Right cardiac atrium (tissue), 5 donors: ENCODE measurements at regions not wholly inside any gene's neighbourhood (a gene's known extent, or its start where the extent isn't known, plus 50 kb on each side); places are given as distances from the start of the nearest gene placed in this dataset.
"Not testable (repeated sequence)": the region's sequence is repeated elsewhere in the genome, so short reads cannot be mapped to it uniquely, and the experiment has no call there.

Source experiments
- ATAC-seq, 2 donors: fragments of 200-7000 bp; cut with Tn5 transposase; one replicate each; pipeline versions ENCODE4 v1.8.0 to v1.9.1; 2020; ENCODE audit warnings: moderate library complexity in 2 of 2, mild to moderate bottlenecking in 1 of 2
- DNase-seq, 3 donors: peaks; one replicate each; pipeline ENCODE4 v3.0.0-alpha.2; 2020
- H3K27ac ChIP-seq: one replicate; pipeline ENCODE4 v1.5.1; 2013; ENCODE audit warnings: mild to moderate bottlenecking, low read length, control low read depth, moderate library complexity
- H3K27me3 ChIP-seq: one replicate; pipeline ENCODE4 v1.6.1; 2013; ENCODE audit not compliant: control insufficient read depth, insufficient read depth
- H3K4me1 ChIP-seq: one replicate; pipeline ENCODE4 v1.6.1; 2013; ENCODE audit warnings: low read length; ENCODE audit not compliant: control insufficient read depth, insufficient read depth
- H3K4me3 ChIP-seq: one replicate; pipeline ENCODE4 v1.5.1; 2013; ENCODE audit warnings: low read length, control low read depth
- H3K9me3 ChIP-seq: one replicate; pipeline ENCODE4 v1.6.1; 2013; ENCODE audit warnings: low read length; ENCODE audit not compliant: control insufficient read depth
- WGBS: extraction: QIAGEN DNeasy Blood & Tissue Kit; methylation state at CpG from one replicate; pipeline ENCODE4 v1.1.7; 2013; 5-methylcytosine and 5-hydroxymethylcytosine counted together
- intact Hi-C, 4 donors: fragments of 100-400 bp; cut with DNase I; formaldehyde crosslinking; loops; one replicate each; pipeline versions ENCODE4 v1.11.0 to v1.14.0; 2022 to 2023
- donor health status: healthy with polysubstance abuse.
- donor health status: DM: no; HTN: yes; CAD: no.
- donor health status: DM: no; HTN: no; CAD: no.
- donor health status: DM: no; HTN: yes; CAD: no; lungs with severe emphysema.
- donor health status: DM: yes; HTN: yes; CAD: no.

DNA sequence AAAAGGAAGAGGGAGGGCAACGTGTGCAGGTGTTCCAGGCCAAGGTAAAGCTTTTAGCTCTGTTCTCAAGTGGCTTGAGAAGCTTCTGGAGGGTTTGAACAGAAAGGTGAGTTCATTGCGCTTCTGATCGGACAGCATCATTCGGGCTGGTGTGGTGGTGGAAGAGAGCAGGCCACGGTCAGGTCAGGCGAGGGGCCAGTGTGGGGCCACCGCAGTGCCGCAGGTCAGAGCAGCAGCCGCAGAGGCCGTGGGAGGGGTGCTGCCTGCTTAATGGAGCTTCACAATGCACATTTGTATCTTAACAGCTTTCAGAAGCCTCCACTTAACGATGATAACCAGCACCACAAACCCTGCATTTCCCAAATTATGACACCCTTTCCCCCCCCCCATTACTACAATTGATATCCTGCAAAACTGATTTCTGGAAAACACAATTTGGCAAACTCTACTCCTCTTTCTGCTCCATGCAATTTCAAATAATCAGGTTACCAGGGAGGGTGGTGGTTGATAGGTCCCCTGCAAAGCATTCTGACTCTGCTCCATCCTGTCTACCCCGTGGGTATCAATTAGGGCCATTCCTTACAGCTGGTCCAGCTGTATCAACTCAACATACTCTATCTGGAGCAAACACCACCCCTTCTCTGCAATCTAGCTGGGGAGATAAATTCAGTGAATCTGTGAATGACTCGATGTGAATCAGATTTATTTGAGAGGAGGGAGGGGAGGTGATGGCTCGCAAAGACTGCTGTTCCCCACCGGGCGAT is 162.9 kb downstream of the ACTR3B start:
- no peak for DNase-seq
- Histone ChIP-seq H3K4me3 (no peak overlapping the region), H3K9me3 (no peaks in the 10 kb centered on the region), H3K27me3 (no peaks in the 10 kb centered on the region), H3K27ac (no peak overlapping the region), H3K4me1 (no peaks in the 10 kb centered on the region)
- intact Hi-C loops: no loop called here
- WGBS: 79% methylated on average over 16 of the region's 16 CpGs
- ATAC-seq: no peak

GRCh38 chr7:152923711-152924110 is 164.2 kb downstream of the ACTR3B start:
- DNase-seq: no peak
- H3K9me3 ChIP-seq: no peaks in the 10 kb centered on the region
- 88% methylated on average over 12 of the region's 12 CpGs for WGBS
- no peak overlapping the region for H3K27ac ChIP-seq
- no peaks in the 10 kb centered on the region for H3K4me1 ChIP-seq
- no peak overlapping the region for H3K4me3 ChIP-seq
- no peak for ATAC-seq
- no peaks in the 10 kb centered on the region for H3K27me3 ChIP-seq
- intact Hi-C loops: no loop called here

DNA sequence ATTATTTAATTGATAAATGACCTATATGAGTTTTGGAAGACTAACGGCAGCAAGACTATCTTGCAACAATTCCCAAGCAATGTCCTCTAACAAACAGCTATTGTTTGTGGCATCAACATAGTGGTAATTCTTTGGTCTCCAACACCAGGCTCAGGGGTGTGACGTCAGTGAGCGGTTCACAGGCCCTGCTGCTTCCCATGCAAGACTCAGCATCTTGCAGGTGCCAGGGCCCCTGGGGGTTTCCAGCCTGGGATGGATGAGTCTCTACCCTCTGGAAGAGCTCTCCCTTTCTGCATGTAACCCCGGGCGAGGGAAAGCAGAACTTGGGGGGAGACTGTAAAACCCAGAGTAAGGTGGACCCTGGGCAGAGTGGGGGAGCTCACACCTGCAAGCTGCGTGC is 164.7 kb downstream of the ACTR3B start:
- no peaks in the 10 kb centered on the region for H3K27me3 ChIP-seq
- ATAC-seq: no peak
- H3K27ac ChIP-seq: no peak overlapping the region
- DNase-seq: no peak
- WGBS: 69% methylated on average over 6 of the region's 6 CpGs
- no peaks in the 10 kb centered on the region for H3K9me3 ChIP-seq
- intact Hi-C loops: no loop called here
- H3K4me1 ChIP-seq: no peaks in the 10 kb centered on the region
- no peak overlapping the region for H3K4me3 ChIP-seq

DNA sequence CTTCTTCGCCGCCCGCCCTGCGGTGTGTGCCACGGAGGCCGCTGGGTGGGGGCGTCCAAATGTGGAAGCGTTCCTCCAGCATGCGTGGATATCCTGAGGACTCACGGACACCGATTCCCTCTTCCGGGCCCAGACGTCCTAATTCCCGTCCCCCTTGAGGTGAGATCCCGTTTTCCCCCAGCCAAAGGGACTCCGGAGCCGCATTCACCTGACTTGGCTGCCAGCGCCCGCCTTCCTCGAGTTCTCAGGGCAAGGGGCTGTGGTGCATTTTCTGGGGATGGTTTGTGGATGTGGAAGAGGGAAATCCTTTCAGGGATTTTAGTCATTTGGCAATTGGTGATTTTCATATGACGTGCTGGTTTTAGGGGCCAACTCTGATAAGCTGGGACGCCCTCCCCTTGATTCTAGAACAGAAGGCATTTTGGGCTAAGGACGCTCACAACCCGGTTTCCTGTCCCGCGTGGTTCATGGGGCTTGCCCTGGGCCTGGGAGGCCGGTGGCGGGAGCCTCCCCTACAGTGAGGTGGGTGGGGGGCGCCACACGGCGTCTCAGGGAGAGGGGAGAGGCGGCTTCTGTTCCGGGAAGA is 165.4 kb downstream of the ACTR3B start:
- no peaks in the 10 kb centered on the region for H3K9me3 ChIP-seq
- H3K4me1 ChIP-seq: no peaks in the 10 kb centered on the region
- ATAC-seq (no peak), DNase-seq (no peak)
- intact Hi-C loops: no loop called here
- WGBS: 23% methylated on average over 33 of the region's 33 CpGs
- no peak overlapping the region for H3K27ac ChIP-seq
- peak overlapping the region; percentile 33 for H3K4me3 ChIP-seq
- no peaks in the 10 kb centered on the region for H3K27me3 ChIP-seq

GRCh38 chr7:152925412-152926147 is 166.0 kb downstream of the ACTR3B start:
- Histone ChIP-seq H3K27ac (no peak overlapping the region), H3K27me3 (no peaks in the 10 kb centered on the region), H3K4me1 (no peaks in the 10 kb centered on the region), H3K9me3 (no peaks in the 10 kb centered on the region), H3K4me3 (peak overlapping the region; percentile 33)
- ATAC-seq (peak; percentile 74 to 84), DNase-seq (peak in 2 of 3 donors; percentile 54 to 56)
- 1% methylated on average over 74 of the region's 74 CpGs for WGBS
- intact Hi-C loops: no loop called here

- H3K4me3 ChIP-seq: no peak overlapping the region
- ATAC-seq: no peak
- no peaks in the 10 kb centered on the region for H3K9me3 ChIP-seq
- no peak overlapping the region for H3K27ac ChIP-seq
- H3K4me1 ChIP-seq: no peaks in the 10 kb centered on the region
- intact Hi-C loops: no loop called here
- WGBS: 89% methylated on average over 6 of the region's 6 CpGs
- no peaks in the 10 kb centered on the region for H3K27me3 ChIP-seq
- DNase-seq: no peak
These were observed 172.1 kb downstream of the ACTR3B start for GRCh38 chr7:152931633-152932032.

- no peaks in the 10 kb centered on the region for H3K9me3 ChIP-seq
- H3K4me1 ChIP-seq: no peaks in the 10 kb centered on the region
- H3K27ac ChIP-seq: no peak overlapping the region
- H3K27me3 ChIP-seq: no peaks in the 10 kb centered on the region
- intact Hi-C loops: no loop called here
- ATAC-seq (no peak), DNase-seq (no peak)
- no peak overlapping the region for H3K4me3 ChIP-seq
- WGBS: 28% methylated on average over 1 of the region's 1 CpG
These were observed 177.7 kb downstream of the ACTR3B start for GRCh38 chr7:152937282-152937681.

GRCh38 chr7:152946616-152947015 is 187.1 kb downstream of the ACTR3B start:
- intact Hi-C loops: not testable (repeated sequence)

DNA sequence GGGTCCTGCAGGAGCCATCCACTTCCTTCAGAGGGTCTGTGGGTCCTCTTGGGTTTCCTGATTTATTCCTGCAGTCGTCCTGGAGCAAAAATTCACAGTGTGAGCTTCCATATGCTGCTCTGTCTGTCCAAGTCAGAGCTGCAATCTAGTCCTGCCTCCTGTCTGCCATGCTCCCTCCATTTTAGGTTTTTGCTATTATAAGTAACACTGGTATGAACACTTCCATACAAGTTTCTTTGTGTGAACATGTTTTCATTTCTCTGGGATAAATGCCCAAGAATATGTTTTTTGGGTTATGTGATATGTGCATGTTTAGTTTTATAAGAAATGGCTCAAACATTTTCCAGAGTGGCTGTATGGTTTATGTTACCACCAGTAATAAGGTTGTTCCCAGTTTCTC is 188.1 kb downstream of the ACTR3B start:
- intact Hi-C loops: no loop called here
- no peak for ATAC-seq
- no peaks in the 10 kb centered on the region for H3K4me1 ChIP-seq

More at GRCh38 chr7:152946616-152947015, 187.1 kb downstream of the ACTR3B start:
- 87% methylated on average over 2 of the region's 2 CpGs for WGBS
- H3K4me3 ChIP-seq, H3K9me3 ChIP-seq, H3K27me3 ChIP-seq, H3K27ac ChIP-seq, ATAC-seq, H3K4me1 ChIP-seq, DNase-seq: not testable (repeated sequence)

GRCh38 chr7:152949253-152949652 is 189.7 kb downstream of the ACTR3B start:
- no peak overlapping the region for H3K4me3 ChIP-seq
- no peaks in the 10 kb centered on the region for H3K9me3 ChIP-seq
- no peaks in the 10 kb centered on the region for H3K27me3 ChIP-seq
- DNase-seq (no peak), ATAC-seq (no peak)
- no peaks in the 10 kb centered on the region for H3K4me1 ChIP-seq
- intact Hi-C loops: no loop called here
- WGBS: 33% methylated on average over 3 of the region's 3 CpGs
- no peak overlapping the region for H3K27ac ChIP-seq

More for the DNA sequence above, 188.1 kb downstream of the ACTR3B start:
- Histone ChIP-seq H3K27ac (no peak overlapping the region), H3K9me3 (no peaks in the 10 kb centered on the region), H3K27me3 (no peaks in the 10 kb centered on the region), H3K4me3 (no peak overlapping the region)
- DNase-seq: no peak
- WGBS: 31% methylated on average over 1 of the region's 1 CpG

GRCh38 chr7:152949790-152950189 is 190.2 kb downstream of the ACTR3B start:
- H3K4me3 ChIP-seq: no peak overlapping the region
- intact Hi-C loops: no loop called here
- H3K4me1 ChIP-seq: no peaks in the 10 kb centered on the region
- DNase-seq (no peak), ATAC-seq (no peak)
- no peaks in the 10 kb centered on the region for H3K9me3 ChIP-seq
- 56% methylated on average over 4 of the region's 4 CpGs for WGBS
- no peaks in the 10 kb centered on the region for H3K27me3 ChIP-seq
- H3K27ac ChIP-seq: no peak overlapping the region
